ENCODE measurements at regions not wholly inside any gene's neighbourhood (a gene's known extent, or its start where the extent isn't known, plus 50 kb on each side); places are given as distances from the start of the nearest gene placed in this dataset.

DNA sequence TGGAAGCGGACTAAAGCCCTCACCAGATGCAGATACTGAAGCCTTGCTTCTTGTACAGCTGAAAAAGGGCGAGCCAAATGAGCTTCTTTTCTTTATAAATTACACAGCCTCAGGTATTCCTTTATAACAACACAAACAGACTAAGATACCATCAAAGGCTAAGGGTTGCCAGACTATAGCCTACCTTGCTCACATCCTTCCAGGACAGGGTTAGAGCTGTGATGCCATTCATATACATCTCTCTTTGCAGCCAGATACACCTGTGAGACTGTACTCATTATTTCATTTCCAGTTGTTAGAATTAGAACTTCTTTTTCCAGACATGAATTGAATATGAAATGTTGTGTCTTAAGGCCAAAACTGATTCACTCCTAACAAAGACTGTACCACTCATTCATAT is 262.8 kb upstream of the NR2F2 start:
- H3K4me1 ChIP-seq (ENCODE audit: control insufficient read depth in 1 of 2, insufficient read depth in 2 of 2, low read length in 2 of 2) = no peaks in the 10 kb centered on the region
- H3K4me3 ChIP-seq (ENCODE audit: low read depth in 1 of 2, low read length in 2 of 2) = no peak overlapping the region
- H3K27me3 ChIP-seq (ENCODE audit: control insufficient read depth in 1 of 2, insufficient read depth in 2 of 2, low read length in 2 of 2) = peaks cover 0 to 3% of the 10 kb centered on the region in 2 donors
- no peaks in the 10 kb centered on the region for H3K36me3 ChIP-seq (ENCODE audit: control insufficient read depth in 1 of 2, insufficient read depth in 2 of 2, low read length in 2 of 2)
- H3K9me3 ChIP-seq (ENCODE audit: control insufficient read depth in 1 of 2, low read length in 2 of 2) = no peaks in the 10 kb centered on the region
- H3K27ac ChIP-seq (ENCODE audit: low read depth, low read length) = no peak overlapping the region
- no peak overlapping the region for H3K9ac ChIP-seq (ENCODE audit: low read depth in 1 of 2, low read length in 2 of 2)

DNA sequence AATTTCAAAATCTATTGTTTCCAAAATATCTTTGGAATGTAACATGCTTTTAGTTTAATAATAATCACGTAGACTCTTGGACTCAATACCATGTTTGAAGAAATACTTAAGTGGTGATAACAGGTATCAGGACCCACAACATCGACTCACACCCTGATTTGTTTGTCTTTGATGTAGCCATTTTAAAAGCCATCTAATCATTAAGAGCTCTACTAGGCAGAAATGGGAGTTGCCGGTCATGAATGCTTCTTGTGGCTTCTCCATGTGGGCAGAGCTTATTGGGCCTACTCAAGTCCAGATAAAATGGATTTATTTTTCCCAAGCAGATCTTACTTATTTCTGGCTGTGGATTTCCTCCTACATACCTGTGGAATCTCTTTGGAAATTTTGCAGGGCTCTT is 261.6 kb upstream of the NR2F2 start:
- no peaks in the 10 kb centered on the region for H3K36me3 ChIP-seq (ENCODE audit: control insufficient read depth in 1 of 2, insufficient read depth in 2 of 2, low read length in 2 of 2)
- no peaks in the 10 kb centered on the region for H3K4me1 ChIP-seq (ENCODE audit: control insufficient read depth in 1 of 2, insufficient read depth in 2 of 2, low read length in 2 of 2)
- no peak overlapping the region for H3K27ac ChIP-seq (ENCODE audit: low read depth, low read length)
- no peak overlapping the region for H3K9ac ChIP-seq (ENCODE audit: low read depth in 1 of 2, low read length in 2 of 2)
- H3K27me3 ChIP-seq (ENCODE audit: control insufficient read depth in 1 of 2, insufficient read depth in 2 of 2, low read length in 2 of 2) = peaks cover 0 to 3% of the 10 kb centered on the region in 2 donors
- H3K9me3 ChIP-seq (ENCODE audit: control insufficient read depth in 1 of 2, low read length in 2 of 2) = no peaks in the 10 kb centered on the region
- H3K4me3 ChIP-seq (ENCODE audit: low read depth in 1 of 2, low read length in 2 of 2) = no peak overlapping the region

DNA sequence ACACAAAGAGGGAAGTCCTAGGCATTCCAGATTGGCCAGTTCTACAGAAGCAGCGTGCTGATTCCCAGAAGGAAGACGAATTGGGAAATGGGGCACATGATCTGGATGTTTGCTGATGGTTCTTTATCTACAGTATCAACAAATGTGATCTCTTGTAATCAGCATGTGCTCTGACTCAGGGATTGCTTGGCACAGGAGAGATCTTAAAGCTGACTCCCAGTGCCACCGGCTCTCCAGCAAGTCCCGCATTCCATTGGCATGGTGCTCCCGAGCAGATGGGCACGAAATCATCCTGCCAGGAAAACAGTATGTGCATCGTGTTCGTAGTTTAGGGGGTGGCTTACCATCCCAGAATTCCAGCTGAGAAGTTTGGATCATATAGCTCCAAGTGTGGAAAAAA is 259.9 kb upstream of the NR2F2 start:
- Histone ChIP-seq H3K36me3 (ENCODE audit: control insufficient read depth in 1 of 2, insufficient read depth in 2 of 2, low read length in 2 of 2) (no peaks in the 10 kb centered on the region), H3K9ac (ENCODE audit: low read depth in 1 of 2, low read length in 2 of 2) (no peak overlapping the region), H3K9me3 (ENCODE audit: control insufficient read depth in 1 of 2, low read length in 2 of 2) (no peaks in the 10 kb centered on the region), H3K4me1 (ENCODE audit: control insufficient read depth in 1 of 2, insufficient read depth in 2 of 2, low read length in 2 of 2) (no peaks in the 10 kb centered on the region), H3K4me3 (ENCODE audit: low read depth in 1 of 2, low read length in 2 of 2) (no peak overlapping the region), H3K27ac (ENCODE audit: low read depth, low read length) (no peak overlapping the region), H3K27me3 (ENCODE audit: control insufficient read depth in 1 of 2, insufficient read depth in 2 of 2, low read length in 2 of 2) (peaks cover 0 to 1% of the 10 kb centered on the region in 2 donors)

DNA sequence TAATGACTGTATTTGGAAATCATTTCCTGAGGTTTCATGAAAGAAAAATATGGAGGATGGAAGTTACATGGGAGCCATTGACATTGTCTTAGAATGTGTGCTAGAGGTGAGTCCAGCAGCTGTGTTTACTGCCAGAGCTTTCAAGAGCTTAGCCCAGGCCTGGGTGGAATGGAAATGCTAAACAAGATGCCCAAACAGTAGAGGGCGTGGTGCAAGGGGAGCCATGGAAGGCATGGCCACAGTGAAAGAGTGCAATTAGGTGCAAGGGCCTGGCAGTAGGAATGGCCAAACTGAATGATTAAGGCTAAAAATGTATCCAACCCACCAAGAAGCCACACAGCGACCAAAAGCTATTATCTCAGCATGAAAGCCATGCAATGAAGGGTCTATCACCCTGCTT is 257.7 kb upstream of the NR2F2 start:
- Histone ChIP-seq H3K36me3 (ENCODE audit: control insufficient read depth in 1 of 2, insufficient read depth in 2 of 2, low read length in 2 of 2) (no peaks in the 10 kb centered on the region), H3K4me3 (ENCODE audit: low read depth in 1 of 2, low read length in 2 of 2) (no peak overlapping the region), H3K27ac (ENCODE audit: low read depth, low read length) (no peak overlapping the region), H3K27me3 (ENCODE audit: control insufficient read depth in 1 of 2, insufficient read depth in 2 of 2, low read length in 2 of 2) (no peaks in the 10 kb centered on the region), H3K9ac (ENCODE audit: low read depth in 1 of 2, low read length in 2 of 2) (no peak overlapping the region), H3K9me3 (ENCODE audit: control insufficient read depth in 1 of 2, low read length in 2 of 2) (no peaks in the 10 kb centered on the region), H3K4me1 (ENCODE audit: control insufficient read depth in 1 of 2, insufficient read depth in 2 of 2, low read length in 2 of 2) (no peaks in the 10 kb centered on the region)

DNA sequence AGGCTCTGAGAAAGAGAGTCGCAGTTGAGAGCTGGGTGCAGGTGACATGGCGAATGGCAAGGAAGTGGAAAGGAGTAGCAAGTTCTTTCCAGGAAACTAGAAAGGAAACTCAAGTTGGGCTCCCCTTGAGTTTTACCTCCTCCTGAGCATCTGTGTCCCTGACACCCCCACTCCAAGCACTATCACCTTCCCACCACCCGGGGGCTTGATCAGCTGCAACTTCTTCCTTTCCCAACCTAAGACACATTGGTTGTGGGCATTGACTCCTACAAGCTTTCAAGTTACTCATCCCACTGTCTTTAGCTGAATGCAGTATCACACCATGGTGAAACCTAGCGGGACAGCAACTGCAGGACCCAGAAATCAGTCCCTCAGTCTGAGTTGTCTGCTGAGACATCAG is 256.6 kb upstream of the NR2F2 start:
- Histone ChIP-seq H3K27ac (ENCODE audit: low read depth, low read length) (no peak overlapping the region), H3K4me3 (ENCODE audit: low read depth in 1 of 2, low read length in 2 of 2) (no peak overlapping the region), H3K9ac (ENCODE audit: low read depth in 1 of 2, low read length in 2 of 2) (no peak overlapping the region), H3K27me3 (ENCODE audit: control insufficient read depth in 1 of 2, insufficient read depth in 2 of 2, low read length in 2 of 2) (no peaks in the 10 kb centered on the region), H3K36me3 (ENCODE audit: control insufficient read depth in 1 of 2, insufficient read depth in 2 of 2, low read length in 2 of 2) (no peaks in the 10 kb centered on the region), H3K9me3 (ENCODE audit: control insufficient read depth in 1 of 2, low read length in 2 of 2) (no peaks in the 10 kb centered on the region), H3K4me1 (ENCODE audit: control insufficient read depth in 1 of 2, insufficient read depth in 2 of 2, low read length in 2 of 2) (no peaks in the 10 kb centered on the region)

DNA sequence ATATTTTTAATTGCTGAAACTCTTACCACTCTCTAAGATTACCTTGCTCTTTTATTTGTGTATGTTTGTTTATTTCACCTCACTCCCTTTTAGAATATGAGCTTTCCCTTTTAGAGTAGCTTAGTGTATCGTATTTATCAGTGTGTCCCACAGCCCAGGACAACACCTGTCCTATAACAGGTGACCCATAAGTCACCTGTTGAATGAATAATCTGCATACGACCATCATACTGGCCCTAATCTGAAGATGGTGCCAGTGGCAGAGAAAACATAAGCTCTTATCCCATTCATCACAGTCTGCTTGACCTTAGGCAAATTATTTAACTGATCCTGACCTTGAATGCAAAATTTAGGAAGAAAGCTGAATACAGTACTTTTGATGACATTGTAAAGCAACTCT is 254.6 kb upstream of the NR2F2 start:
- Histone ChIP-seq H3K4me1 (ENCODE audit: control insufficient read depth in 1 of 2, insufficient read depth in 2 of 2, low read length in 2 of 2) (no peaks in the 10 kb centered on the region), H3K9ac (ENCODE audit: low read depth in 1 of 2, low read length in 2 of 2) (no peak overlapping the region), H3K27ac (ENCODE audit: low read depth, low read length) (no peak overlapping the region), H3K9me3 (ENCODE audit: control insufficient read depth in 1 of 2, low read length in 2 of 2) (no peaks in the 10 kb centered on the region), H3K27me3 (ENCODE audit: control insufficient read depth in 1 of 2, insufficient read depth in 2 of 2, low read length in 2 of 2) (no peaks in the 10 kb centered on the region), H3K4me3 (ENCODE audit: low read depth in 1 of 2, low read length in 2 of 2) (no peak overlapping the region), H3K36me3 (ENCODE audit: control insufficient read depth in 1 of 2, insufficient read depth in 2 of 2, low read length in 2 of 2) (no peaks in the 10 kb centered on the region)

DNA sequence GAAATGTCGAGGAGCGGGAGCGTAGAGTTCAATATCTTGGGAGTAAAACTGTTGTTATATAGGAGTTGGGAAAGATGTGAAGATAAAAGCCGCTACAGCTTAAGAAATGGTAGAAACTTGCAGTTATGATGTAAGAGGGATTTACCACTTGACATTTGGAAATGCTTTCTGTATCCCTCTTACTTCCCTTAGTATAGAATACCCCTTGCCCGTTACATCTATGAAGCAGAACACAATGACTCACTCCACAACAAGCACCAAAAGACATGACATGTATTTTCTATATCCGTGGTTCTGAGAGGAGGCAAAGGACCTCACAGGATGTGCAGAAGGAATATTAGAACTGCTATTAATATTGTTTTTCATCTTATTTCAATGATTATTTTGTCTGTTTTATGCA is 254.2 kb upstream of the NR2F2 start:
- Histone ChIP-seq H3K9me3 (ENCODE audit: control insufficient read depth in 1 of 2, low read length in 2 of 2) (no peaks in the 10 kb centered on the region), H3K27me3 (ENCODE audit: control insufficient read depth in 1 of 2, insufficient read depth in 2 of 2, low read length in 2 of 2) (no peaks in the 10 kb centered on the region), H3K4me3 (ENCODE audit: low read depth in 1 of 2, low read length in 2 of 2) (no peak overlapping the region), H3K27ac (ENCODE audit: low read depth, low read length) (no peak overlapping the region), H3K36me3 (ENCODE audit: control insufficient read depth in 1 of 2, insufficient read depth in 2 of 2, low read length in 2 of 2) (no peaks in the 10 kb centered on the region), H3K4me1 (ENCODE audit: control insufficient read depth in 1 of 2, insufficient read depth in 2 of 2, low read length in 2 of 2) (no peaks in the 10 kb centered on the region), H3K9ac (ENCODE audit: low read depth in 1 of 2, low read length in 2 of 2) (no peak overlapping the region)

DNA sequence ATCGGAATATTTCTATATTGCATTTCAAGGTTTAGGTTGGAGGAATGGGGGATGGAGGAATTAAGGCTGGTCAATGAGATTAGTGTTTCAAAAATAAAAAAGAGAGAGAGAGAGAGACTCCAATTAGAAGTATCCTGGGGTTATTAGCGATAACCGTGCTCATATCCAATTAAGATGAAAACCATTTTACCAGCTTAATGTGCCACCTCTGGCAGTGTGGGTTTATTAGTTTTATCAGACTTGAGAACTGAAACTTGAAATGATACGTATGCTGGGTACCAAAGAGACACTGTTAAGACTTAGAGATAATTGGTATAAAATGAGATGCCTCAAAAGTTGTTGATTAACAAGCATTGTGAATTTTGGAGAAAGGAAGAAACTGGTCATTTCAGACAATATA is 251.5 kb upstream of the NR2F2 start:
- Histone ChIP-seq H3K27ac (ENCODE audit: low read depth, low read length) (no peak overlapping the region), H3K27me3 (ENCODE audit: control insufficient read depth in 1 of 2, insufficient read depth in 2 of 2, low read length in 2 of 2) (no peaks in the 10 kb centered on the region), H3K4me3 (ENCODE audit: low read depth in 1 of 2, low read length in 2 of 2) (no peak overlapping the region), H3K4me1 (ENCODE audit: control insufficient read depth in 1 of 2, insufficient read depth in 2 of 2, low read length in 2 of 2) (no peaks in the 10 kb centered on the region), H3K9ac (ENCODE audit: low read depth in 1 of 2, low read length in 2 of 2) (no peak overlapping the region), H3K9me3 (ENCODE audit: control insufficient read depth in 1 of 2, low read length in 2 of 2) (no peaks in the 10 kb centered on the region), H3K36me3 (ENCODE audit: control insufficient read depth in 1 of 2, insufficient read depth in 2 of 2, low read length in 2 of 2) (no peaks in the 10 kb centered on the region)

DNA sequence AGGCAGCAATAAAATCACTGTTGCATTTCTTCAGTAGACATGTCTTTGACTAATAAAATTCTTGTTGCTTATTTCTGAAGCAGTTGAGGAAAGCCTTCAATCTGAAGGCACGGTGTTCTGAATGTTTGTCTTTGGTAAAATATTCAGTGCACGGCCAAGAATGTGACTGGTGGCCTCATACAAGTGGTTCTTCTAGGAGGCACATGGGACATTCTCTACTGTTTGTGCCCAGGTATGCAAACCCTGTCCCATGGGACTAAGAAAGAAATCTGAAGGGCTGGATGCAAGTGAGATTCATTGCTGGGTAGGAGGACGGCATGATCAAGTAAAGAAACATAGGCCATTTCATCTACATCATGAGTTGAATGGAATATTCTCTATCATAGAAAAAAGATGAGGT is 250.6 kb upstream of the NR2F2 start:
- no peaks in the 10 kb centered on the region for H3K36me3 ChIP-seq (ENCODE audit: control insufficient read depth in 1 of 2, insufficient read depth in 2 of 2, low read length in 2 of 2)
- H3K27ac ChIP-seq (ENCODE audit: low read depth, low read length) = no peak overlapping the region
- H3K27me3 ChIP-seq (ENCODE audit: control insufficient read depth in 1 of 2, insufficient read depth in 2 of 2, low read length in 2 of 2) = no peaks in the 10 kb centered on the region
- no peaks in the 10 kb centered on the region for H3K9me3 ChIP-seq (ENCODE audit: control insufficient read depth in 1 of 2, low read length in 2 of 2)
- no peak overlapping the region for H3K9ac ChIP-seq (ENCODE audit: low read depth in 1 of 2, low read length in 2 of 2)
- H3K4me1 ChIP-seq (ENCODE audit: control insufficient read depth in 1 of 2, insufficient read depth in 2 of 2, low read length in 2 of 2) = no peaks in the 10 kb centered on the region
- H3K4me3 ChIP-seq (ENCODE audit: low read depth in 1 of 2, low read length in 2 of 2) = no peak overlapping the region

DNA sequence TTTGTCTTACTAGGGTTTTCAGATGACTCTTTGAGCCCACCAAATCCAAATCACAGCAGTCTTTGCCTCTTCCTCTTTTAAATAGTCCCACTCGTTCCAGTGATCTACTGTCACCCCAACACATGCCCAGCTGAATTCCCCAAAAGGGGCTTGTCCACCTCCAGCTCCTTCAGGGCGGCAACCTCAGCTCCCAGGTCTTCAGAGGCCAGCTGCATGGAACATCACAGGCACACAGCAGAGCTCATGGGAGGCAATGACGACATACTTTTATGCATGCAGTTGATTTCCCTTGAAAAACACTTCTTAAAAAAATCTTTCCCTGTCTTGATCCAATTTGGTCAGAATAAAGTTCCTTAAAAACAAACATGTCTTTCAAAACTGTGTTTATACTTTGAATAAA is 244.3 kb upstream of the NR2F2 start:
- no peaks in the 10 kb centered on the region for H3K9me3 ChIP-seq (ENCODE audit: control insufficient read depth in 1 of 2, low read length in 2 of 2)
- H3K27ac ChIP-seq (ENCODE audit: low read depth, low read length) = no peak overlapping the region
- H3K36me3 ChIP-seq (ENCODE audit: control insufficient read depth in 1 of 2, insufficient read depth in 2 of 2, low read length in 2 of 2) = no peaks in the 10 kb centered on the region
- H3K4me1 ChIP-seq (ENCODE audit: control insufficient read depth in 1 of 2, insufficient read depth in 2 of 2, low read length in 2 of 2) = peaks cover 0 to 5% of the 10 kb centered on the region in 2 donors
- H3K27me3 ChIP-seq (ENCODE audit: control insufficient read depth in 1 of 2, insufficient read depth in 2 of 2, low read length in 2 of 2) = peaks cover 0 to 3% of the 10 kb centered on the region in 2 donors
- no peak overlapping the region for H3K4me3 ChIP-seq (ENCODE audit: low read depth in 1 of 2, low read length in 2 of 2)
- H3K9ac ChIP-seq (ENCODE audit: low read depth in 1 of 2, low read length in 2 of 2) = no peak overlapping the region

DNA sequence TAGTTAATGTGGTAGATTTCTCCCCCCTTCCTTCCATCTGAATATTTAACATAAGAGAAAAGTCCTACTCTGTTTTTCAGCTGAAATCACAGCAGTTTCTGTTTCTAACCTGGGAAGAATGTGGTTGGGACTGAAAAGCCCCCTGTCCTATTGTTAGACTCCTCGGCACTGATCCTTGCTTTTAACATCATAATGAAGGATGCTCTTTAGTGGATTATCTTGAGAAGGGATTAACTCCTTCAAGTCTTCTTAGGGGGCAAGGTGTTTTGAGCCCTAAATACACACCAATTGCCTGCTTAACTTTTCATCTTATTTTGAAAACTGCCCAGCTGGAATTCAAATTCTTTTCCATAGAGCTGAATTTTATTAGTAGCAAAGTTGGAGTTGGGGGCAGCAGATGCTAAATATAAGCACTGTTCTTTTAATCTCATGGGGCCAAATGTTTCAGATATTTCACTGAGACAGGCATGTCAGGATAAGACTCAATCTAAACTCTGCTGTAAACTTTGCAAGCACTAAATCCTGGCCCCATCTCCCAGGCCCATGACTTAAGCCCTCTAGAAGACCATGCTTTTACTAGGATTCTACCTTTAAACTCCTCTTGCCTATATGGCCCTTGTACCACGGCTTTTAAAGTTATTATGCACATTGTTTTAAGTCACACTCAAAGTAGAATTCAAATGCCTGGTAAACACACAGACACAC is 243.2 kb upstream of the NR2F2 start:
- H3K9ac ChIP-seq (ENCODE audit: low read depth in 1 of 2, low read length in 2 of 2) = no peak overlapping the region
- no peaks in the 10 kb centered on the region for H3K9me3 ChIP-seq (ENCODE audit: control insufficient read depth in 1 of 2, low read length in 2 of 2)
- H3K4me3 ChIP-seq (ENCODE audit: low read depth in 1 of 2, low read length in 2 of 2) = no peak overlapping the region
- H3K4me1 ChIP-seq (ENCODE audit: control insufficient read depth in 1 of 2, insufficient read depth in 2 of 2, low read length in 2 of 2) = peaks cover 0 to 5% of the 10 kb centered on the region in 2 donors
- H3K36me3 ChIP-seq (ENCODE audit: control insufficient read depth in 1 of 2, insufficient read depth in 2 of 2, low read length in 2 of 2) = no peaks in the 10 kb centered on the region
- no peak overlapping the region for H3K27ac ChIP-seq (ENCODE audit: low read depth, low read length)
- peaks cover 0 to 3% of the 10 kb centered on the region in 2 donors for H3K27me3 ChIP-seq (ENCODE audit: control insufficient read depth in 1 of 2, insufficient read depth in 2 of 2, low read length in 2 of 2)

Data from duodenal mucosa (tissue), 2 donors.